GM19035 (cell line): ENCODE measurements at regions not wholly inside any gene's neighbourhood (a gene's known extent, or its start where the extent isn't known, plus 50 kb on each side); places are given as distances from the start of the nearest gene placed in this dataset.

Experiments
- ATAC-seq: cut with Tn5 transposase; IDR thresholded peaks from one replicate; pipeline ENCODE4 v1.9.1; 2021; ENCODE audit not compliant: unreplicated experiment

DNA sequence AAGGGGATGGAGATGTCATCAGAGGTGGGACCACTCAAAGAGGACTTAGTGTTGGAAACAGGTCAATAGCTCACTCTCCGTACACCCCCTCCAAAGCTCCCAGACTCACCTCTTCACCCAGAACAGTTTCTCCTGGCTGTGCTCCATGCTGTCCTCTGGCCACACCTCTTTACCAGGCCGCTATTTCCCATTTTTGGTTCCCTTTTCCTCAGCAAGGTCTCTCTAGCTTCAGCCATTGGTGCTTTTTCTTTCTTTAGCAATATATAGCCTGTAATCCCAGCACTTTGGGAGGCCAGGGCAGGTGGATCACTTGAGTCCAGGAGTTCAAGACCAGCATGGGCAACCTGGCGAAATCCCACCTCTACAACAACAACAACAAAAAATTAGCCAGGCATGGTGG, 123.6 kb upstream of the SMAD3 start:
- no peak for ATAC-seq

GRCh38 chr15:66942649-66943390, 122.6 kb upstream of the SMAD3 start:
- ATAC-seq: no peak

DNA sequence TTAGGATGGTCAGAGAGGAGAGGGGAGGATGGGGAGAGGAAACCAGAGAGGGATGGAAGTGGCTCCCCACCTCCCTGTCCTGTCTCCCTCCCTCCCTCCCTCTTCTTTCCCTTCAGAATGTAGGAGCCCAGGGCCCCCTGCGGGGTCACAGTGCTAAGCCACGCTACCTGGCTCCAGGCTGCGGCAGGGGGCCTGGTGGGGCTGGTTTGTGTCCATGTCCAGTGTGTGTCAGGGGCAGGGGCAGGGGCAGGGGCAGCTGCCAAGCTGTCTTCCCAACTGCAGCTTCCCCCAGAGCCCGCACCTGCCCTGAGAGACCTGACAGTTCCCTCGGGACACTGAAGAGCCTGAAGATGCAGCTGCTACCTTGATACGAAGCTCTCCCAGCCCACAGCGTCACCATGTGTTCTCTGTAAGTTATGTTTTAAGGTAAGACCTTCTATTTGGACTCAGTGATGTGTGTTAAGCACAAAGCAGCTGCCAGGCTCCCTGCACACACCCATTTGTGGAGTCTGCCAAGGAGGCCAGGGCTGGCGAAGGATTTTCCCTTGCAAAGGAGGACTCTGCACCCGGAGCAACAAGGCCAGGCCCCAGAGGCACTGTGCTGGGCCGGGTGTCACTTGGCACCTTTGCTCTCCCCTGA, 121.8 kb upstream of the SMAD3 start:
- ATAC-seq: no peak

DNA sequence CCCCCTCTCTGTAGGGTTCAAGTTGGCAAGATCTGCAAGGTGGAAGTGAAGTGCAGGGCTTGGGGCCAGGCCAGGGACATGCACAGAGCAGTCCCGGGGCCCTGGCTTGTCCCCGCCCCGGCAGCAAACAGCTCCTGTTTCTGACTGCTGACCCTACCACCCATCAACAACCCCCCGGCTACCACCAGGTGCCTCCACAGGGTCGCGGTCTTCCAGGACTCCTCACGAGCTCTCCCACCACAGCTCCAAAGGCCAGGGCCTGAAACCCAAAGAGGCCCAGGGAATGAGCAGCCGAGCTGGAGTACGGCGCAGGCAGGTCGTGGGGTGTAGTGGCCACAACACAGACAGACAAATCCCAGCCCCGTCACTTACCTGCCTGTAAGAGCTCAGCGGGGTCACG, 121.3 kb upstream of the SMAD3 start:
- no peak for ATAC-seq

- no peak for ATAC-seq
Measured at GRCh38 chr15:66945286-66945685, 120.1 kb upstream of the SMAD3 start.

DNA sequence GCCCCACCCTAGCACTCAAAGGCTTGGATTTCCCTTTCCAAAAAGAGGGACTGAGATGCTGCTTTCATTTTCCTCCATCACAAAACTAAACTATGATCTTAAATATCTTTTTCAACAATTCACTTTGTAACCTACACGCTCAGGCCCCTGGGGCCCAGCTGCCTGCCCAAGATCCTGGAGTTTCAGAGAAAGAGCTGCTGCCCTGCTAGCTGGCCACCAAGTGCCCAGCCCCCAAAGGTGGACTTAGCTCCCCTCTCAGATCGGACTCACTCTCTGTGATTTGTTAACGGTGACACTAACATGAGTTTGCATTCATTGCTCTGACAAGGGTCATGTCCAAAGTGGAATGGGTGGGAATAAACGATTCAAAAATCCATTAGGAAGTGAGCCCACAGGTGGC, 119.6 kb upstream of the SMAD3 start:
- no peak for ATAC-seq

- ATAC-seq: no peak
Measured at GRCh38 chr15:66946578-66947164, 118.7 kb upstream of the SMAD3 start.

- ATAC-seq: no peak
Measured at GRCh38 chr15:66947471-66947870, 117.9 kb upstream of the SMAD3 start.

- no peak for ATAC-seq
Measured at GRCh38 chr15:66948294-66948693, 117.1 kb upstream of the SMAD3 start.

DNA sequence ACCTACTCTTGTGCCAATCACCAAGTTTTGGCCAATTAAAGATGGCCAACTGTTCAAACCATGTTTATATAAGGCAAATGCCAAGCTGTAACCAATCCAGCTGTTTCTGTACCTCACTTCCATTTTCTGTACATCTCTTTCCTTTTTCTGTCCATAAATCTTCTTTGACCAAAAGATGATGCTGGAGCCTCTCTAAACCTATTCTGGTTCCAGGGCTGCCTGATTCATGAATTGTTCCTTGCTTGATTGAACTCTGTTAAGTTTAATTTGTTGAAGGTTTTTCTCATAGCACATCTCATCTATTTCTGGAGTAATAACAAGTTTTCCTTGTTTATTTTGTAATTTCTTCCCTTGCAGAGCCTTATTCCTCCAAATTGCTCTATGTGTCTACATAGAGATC, 115.3 kb upstream of the SMAD3 start:
- ATAC-seq: no peak

DNA sequence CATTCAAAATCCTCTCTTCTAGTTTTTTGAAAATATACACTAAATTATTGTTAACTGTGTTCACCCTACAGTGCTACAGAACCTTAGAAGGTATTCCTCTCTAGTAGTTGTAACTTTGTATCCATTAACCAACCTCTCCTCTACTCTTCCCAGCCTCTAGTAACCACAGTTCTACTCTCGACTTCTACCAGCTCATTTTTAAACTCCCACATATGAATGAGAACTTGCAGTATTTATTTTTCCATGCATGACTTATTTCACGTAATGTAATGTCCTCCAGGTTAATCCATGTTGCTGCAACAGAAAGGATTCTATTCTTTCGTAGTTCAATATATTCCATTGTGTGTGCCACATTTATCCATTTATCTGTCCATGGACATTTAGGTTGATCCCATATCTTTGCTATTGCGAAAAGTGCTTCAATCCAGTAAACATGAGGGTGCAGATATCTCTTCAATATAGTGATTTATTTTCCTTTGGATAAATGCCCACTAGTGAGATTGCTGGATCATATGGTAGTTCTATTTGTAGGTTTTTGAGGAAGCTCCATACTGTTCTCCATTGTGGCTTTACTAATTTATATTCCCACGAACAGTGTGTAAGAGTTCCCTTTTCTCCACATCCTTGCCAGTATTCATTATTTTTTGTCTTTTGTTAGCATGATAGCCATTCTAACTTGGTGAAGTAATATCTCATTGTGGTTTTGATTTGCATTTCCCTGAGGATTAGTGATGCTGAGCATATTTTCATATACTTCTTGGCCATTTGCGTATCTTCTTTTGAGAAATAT, 113.7 kb upstream of the SMAD3 start:
- ATAC-seq: no peak

GRCh38 chr15:66952756-66953522, 112.5 kb upstream of the SMAD3 start:
- ATAC-seq: no peak

- ATAC-seq: no peak
Measured at GRCh38 chr15:66953523-66954229, 111.7 kb upstream of the SMAD3 start.

DNA sequence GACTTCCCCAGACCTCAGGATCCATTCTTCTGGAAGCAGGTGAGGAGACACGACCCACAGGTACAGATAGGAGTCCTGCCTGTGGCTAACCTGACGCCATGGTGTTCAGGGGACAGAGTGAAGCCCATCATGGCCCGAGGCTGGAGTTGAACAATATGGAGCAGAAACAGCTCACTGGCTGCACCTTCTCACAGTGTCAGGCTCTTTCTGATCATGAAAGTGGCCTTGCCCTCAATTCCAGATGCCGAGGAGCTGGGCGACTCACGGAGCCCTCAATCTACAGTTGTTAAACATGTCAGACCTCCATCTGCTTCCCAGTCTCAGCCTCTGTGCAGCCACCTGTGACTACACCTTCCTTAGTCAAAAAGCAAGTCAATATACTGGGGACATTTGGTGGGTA, 110.8 kb upstream of the SMAD3 start:
- ATAC-seq: no peak

DNA sequence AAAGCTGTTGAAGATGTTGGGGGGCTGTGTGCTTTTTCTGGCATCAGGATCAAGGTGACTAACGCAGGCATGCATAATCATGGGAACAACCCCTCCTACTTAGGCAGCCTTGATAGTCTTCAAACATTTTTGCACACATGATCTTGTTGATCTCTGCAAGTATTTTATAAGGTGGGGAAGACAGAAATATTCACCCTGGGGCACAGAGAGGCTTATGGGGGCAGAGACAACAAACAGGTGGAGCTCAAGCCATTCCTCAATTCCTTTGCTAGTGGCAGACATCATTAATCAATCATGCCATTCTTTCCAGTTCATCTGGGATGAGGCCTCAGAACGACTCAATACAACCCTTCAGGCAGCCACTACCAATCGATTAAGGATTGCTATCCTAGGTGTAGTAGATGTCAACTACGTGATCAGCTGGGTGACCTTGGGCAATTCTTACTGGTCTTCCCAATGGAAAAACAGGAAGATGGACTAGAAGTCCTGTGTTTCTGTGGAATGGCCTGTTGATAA, 110.3 kb upstream of the SMAD3 start:
- no peak for ATAC-seq

DNA sequence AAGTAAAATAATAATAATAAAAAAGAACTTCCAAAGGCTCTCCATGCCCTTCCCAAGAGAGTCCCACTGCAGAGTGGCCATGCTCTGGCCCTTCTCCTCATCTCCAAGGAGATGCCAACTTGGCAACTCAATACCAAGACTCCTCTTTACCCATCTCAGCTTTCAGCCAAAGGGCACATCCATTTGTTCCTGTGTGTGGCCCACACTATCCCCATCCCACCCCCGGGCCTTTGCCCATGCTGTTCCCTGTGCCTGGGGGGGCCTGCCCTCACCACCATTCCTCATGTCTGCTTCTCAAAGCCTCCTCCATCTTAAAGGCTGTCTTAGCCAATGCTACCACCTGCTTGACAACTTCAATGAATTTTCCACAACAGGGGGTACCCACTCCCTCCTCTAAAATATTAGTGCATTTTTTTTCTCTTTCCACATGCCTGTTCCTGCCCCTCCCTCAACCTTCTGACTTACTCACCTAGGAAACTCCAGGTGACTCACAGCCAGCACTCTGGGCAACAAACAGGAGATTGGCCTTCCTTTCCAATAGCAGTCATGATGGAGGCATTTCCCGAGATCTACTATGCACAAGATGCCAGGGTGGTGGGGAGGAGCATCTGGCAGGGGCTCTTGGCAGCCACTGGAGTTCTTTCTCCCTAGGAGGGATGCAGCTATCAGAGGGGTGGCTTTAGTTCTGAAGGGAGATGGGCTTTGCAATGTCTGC, 109.4 kb upstream of the SMAD3 start:
- no peak for ATAC-seq

DNA sequence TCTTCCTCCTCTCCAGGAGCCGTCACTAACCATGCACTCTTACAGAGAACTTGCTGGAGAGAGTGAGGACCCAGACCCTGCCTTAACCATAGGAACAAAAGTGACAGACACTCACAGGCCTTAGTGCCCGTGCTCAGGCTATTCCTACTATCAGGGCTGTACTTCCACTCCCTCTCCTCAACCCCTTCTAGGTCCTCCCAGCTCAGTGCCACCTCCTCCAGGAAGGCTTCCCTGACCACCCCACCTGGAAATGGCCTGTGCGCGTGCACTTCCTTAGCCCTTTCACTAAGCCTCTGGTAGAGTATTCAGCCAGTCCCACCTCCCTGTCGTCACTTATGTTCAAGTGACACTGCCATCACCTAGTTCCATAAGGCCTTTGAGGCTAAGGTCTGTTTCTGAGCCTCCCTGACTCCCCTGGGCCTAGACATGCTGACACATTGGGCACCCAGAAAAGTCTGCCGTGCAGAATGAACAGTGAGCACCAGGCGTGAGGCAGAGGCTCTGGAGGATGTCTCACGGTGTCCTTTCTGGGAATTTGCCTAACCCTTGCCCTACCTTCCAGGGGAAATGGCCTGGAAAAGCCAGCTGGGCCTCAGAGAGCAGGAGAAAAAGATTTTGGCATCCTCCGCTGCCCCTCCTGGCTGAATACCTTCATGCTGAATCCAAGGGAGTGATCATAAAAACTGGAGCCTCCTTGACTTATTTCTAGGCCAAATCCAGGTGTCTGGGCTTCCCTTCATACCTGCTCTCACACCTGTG, 108.6 kb upstream of the SMAD3 start:
- no peak for ATAC-seq

- ATAC-seq: no peak
Measured at GRCh38 chr15:66957431-66957720, 108.0 kb upstream of the SMAD3 start.

- no peak for ATAC-seq
Measured at GRCh38 chr15:66959066-66959465, 106.3 kb upstream of the SMAD3 start.
